Jurkat, Clone E6-1 (cell line): ENCODE measurements at regions not wholly inside any gene's neighbourhood (a gene's known extent, or its start where the extent isn't known, plus 50 kb on each side); places are given as distances from the start of the nearest gene placed in this dataset.

Experiments used
- DNase-seq: peaks from one replicate; pipeline ENCODE4 v3.0.0-alpha.2; 2011; ENCODE audit warnings: low read depth, low spot score
- H3K4me3 ChIP-seq: 2 replicates; pipeline ENCODE4 v1.5.1; 2011; ENCODE audit warnings: mild to moderate bottlenecking, low read length, control low read depth, moderate library complexity

DNA sequence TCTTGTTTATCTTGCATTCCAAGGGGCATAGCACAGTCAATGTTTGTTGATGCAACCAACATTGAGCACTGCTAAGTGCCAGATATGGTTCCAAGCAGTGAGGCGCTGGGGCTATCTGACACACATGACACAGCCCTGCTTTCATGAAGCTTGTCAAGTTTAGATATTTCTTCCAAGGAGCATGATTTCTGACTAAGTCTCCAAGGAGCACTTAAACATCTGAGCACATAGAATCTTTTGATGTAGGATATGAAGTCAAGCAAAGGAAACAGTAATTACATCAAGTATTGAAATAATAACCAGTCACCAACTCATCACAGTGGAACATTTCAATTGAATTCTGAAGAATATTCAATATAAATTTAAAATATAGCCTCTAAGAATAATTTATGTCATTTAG lies 177.8 kb upstream of the USP15 start:
- DNase-seq: no peak
- no peak overlapping the region for H3K4me3 ChIP-seq

DNA sequence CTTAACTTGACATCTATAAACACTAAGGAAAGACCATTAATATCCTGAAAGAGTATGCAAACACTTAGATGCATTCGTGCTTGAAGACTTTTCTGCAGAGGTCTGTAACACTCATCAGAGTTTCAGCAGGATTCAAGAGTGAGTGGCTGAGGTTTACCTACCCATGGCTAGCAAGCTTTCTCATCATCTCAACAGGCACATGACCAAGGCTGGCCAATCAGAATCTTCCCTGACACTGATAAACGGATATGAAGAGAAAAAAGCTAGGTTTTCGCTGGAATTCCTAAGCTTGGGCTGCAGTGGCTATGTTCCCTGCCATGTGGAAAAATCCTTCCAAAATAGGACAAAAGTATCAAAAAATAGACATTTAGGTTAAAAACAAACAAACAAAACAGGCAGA lies 162.1 kb upstream of the USP15 start:
- no peak for DNase-seq
- no peak overlapping the region for H3K4me3 ChIP-seq

DNA sequence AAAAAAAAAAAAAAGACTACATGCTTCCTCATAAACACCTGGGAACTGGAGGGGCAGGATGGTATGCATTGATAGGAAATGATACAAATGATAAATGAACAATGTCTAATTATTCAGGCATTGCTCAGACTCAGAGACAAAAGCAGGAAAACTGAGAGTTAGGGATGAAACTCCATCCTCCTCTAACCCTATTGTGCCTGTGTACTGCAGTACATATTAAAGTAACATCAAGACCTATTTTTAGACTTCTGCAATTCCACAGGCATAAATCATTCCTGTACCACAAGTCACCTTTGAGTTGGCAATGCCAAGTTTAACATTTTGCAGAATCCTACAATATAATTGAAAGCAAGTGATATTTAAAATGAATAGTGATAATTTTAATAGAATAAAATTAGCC lies 156.5 kb upstream of the USP15 start:
- no peak for DNase-seq
- no peak overlapping the region for H3K4me3 ChIP-seq

DNA sequence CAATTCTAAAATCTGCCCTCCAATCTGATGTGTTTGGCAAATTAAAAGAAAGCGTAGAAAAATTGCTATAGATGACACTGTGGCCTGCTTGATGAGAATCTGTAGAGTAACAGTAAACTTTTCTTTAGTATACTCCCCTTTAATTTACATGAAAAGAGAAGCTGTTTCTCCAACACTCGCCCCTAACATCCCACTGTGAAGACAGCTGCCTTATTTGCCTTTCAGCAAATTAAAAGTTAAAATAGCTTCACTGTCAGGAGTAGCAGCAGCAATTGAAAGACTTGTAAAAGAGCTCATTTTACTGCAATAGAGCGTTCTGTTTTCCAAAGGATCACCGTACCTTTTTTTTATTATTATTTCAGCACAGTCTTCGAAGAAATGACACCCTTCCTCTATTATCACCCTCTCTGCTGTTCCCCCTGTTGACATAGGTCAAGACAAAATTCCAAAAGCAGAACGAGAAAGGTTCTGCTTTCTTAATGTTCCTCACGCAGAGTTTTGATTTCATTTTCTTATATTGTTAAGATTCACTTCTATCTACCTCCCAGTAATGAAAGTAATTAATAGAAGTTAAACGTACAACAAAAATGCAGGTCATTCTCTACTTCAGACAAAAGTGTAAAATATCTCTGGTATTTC lies 153.5 kb upstream of the USP15 start:
- no peak for DNase-seq
- no peak overlapping the region for H3K4me3 ChIP-seq

DNA sequence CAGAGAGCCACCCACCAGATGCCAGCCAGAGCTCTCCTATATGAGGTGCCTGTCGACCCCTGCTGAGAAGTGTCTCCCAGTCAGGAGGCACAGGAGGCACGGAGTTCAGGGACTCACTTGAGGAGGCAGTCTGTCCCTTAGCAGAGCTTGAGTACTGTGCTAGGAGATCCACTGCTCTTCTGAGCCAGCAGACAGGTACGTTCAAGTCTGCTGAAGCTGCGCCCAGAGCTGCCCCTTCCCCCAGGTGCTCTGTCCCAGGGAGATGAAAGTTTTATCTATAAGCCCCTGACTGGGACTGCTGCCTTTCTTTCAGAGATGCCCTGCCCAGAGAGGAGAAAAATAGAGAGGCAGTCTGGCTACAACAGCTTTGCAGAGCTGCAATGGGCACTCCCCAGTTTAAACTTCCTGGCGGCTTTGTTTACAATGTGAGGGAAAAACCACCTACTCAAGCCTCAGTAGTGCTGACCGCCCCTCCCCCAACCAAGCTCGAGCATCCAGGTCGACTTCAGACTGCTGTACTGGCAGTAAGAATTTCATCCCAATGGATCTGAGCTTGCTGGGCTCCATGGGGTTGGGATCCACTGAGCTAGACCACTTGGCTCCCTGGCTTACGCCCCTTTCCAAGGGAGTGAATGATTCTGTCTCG lies 146.7 kb upstream of the USP15 start:
- H3K4me3 ChIP-seq: no peak overlapping the region
- no peak for DNase-seq

DNA sequence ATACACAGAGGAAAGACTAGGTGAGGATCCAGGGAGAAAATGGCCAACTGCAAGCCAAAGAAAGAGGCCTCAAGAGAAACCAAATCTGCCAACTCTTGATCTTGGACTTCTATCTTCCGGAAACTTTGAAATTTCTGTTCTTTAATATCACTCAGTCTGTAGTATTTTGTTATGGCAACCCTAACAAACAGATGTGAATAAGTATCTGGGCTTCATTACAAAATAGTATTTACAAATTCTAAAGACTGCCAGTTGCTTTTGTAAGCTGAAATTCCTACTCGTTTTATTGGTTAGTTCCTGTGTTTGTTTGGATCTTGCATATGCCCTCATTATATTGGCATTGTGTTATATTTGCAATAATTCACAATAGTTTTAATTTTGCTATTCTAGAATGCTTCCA lies 143.2 kb upstream of the USP15 start:
- DNase-seq: no peak
- no peak overlapping the region for H3K4me3 ChIP-seq

DNA sequence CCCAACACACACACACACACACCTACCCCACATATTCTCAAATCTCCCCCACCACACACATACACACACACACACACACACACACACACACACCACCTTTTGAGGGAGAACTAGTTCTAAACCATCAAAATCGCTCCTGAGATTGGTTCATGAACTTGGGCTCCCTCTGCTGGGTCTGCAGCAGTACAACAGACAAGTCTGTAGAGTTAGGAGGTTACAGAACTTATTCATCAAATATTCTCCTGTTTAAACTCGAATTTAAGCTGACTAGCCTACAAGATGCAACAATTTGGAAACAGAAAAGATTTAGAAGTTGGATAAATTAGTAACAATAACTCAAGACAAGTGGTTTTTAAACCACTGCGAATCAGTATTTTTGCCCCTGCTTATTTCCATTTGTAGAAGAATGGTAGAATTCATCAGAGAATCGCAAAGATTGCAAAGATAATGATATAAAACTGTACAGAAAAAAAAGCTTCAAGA lies 136.4 kb upstream of the USP15 start:
- H3K4me3 ChIP-seq: no peak overlapping the region
- peak; percentile 47 for DNase-seq

DNA sequence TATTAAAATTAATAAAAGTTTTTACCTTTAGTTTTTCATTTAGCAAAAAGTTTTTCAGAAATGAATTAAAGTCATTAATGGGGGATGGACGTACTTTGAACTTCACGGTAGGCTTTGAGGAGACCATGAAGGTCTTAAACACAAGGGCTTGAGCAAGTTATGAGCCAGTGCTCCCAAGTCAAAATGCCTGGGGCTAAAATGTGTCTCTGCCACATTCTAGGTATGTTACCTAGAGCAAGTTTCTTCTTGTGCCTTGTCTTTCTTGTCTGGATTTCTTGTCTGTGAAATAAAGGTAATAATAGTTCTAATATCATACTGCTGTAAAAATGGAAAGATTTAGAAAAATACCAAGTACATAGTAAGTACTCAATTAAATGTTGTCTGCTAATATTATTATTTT lies 132.7 kb upstream of the USP15 start:
- no peak for DNase-seq
- no peak overlapping the region for H3K4me3 ChIP-seq

DNA sequence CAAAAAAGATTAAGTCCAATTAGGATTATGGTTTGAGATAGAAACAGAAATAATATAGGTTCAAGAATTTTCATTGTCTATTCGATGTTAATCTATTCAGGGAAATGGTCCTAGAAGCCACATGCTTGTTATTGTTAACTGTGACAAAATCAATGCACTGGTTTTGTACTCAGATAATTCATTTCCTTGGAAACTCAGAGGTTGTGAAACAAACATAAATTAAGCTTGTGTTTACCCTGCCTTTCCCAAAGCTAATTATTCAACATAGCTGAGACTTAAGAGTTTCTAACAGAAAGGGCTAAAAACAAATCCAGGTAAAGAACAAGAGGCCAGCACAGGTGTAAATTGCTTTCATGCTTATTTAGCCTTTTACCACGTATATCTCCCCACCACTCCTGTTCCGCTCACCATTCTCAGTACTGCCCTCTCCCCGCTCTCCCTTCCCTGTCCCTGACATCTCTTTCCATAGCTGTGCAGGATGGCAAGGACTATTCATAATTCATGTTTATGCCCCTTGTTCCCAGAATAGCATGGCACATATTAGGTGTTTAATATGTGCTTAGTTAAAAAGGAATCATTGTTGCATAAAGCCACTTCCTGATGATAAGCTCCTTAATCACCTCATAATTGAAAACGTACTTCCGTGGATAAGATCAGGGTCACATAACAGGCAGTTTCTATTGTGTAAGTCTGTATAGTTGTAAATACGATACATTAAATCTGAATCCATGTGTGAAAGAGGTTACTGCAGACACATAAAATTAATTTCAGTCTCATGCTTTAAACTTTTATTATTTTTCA lies 131.8 kb upstream of the USP15 start:
- H3K4me3 ChIP-seq: no peak overlapping the region
- DNase-seq: no peak

DNA sequence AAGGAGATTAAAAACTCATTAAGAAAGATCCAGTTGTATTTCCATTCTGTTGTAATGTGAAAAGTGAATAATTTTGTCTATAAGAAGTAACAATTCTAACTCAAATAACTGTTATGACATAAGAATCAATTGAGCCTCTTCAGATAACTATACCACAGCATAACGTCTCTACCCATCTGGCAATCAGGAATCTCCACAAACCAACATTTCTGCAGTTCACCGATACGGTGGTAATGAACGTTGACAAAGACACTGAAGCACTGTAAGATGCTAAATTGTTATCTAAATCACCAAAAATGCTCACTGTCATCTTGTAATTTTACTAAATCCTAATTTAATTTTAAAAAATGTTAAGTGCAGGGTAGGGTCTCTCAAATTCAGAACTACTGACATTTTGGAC lies 130.9 kb upstream of the USP15 start:
- DNase-seq: no peak

DNA sequence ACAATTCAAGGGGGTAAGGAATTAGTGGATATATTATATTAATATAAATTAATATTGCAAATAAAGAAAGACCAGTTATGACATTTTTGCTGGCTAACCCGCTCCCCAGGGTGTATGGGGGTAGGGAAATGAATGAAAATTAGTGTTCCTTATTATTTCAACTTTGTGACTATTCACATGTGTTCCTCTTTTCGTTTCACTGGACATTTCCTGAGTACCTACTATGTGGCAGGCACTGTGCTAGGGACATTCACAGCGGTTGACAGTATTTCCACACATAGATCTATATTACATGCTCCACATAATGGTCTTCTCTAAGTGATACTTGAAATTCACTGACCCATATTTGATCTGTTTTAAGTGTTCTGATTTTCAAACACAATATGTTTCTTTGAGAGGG lies 129.8 kb upstream of the USP15 start:
- H3K4me3 ChIP-seq: no peak overlapping the region
- DNase-seq: no peak

More for the DNA sequence above, 130.9 kb upstream of the USP15 start:
- H3K4me3 ChIP-seq: no peak overlapping the region

DNA sequence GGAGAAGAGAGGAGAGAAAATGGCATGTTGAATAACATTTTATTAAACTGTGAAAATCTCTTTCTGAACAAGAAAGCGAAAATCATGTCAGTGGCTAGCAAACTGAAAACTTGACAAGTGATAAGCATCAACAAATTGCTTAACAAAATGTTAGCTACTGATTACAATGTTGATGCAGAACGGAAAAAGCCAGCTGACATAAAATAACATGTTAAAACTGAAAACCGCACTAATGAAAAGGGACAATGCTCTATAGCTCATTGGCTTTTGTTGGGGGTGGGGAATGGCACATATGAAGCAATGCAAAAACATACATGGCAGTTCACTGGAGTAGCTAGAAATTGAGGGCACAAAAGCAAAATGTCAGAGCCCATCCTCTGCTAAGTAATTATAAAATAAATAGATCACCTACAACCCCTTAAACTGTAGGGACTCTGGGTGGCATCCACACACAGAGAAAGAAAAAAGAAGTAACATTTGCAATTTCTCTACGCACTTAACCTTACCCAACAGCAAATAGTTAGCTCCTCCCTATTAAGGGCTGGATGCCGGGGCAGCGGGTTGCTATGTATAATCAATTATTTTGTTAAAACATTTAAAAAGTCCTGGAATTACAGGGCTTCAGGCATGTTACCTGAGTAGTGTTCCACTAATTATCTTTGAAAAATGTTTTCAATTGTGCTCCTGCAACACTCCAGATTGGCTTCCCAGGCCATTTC lies 129.2 kb upstream of the USP15 start:
- DNase-seq: no peak

DNA sequence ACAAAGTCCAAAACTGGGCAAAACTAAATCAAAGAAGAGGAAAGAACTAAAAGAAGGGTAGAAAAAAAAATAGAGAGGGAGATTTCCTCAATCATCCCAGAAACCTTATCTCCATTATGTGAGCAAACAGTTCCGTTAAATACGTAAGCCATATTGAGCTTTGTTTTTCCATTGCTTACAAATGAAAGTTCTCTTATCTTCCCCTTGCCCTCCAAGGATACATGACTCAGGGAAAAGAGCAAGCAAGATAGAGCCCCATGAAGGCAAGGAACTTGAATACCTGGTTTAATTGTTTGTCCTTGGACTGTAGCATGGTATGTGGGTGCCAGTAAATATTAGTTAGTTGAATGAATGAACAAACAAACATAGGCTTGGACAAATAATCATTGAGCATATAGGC lies 126.8 kb upstream of the USP15 start:
- DNase-seq: no peak

More for the DNA sequence above, 129.2 kb upstream of the USP15 start:
- H3K4me3 ChIP-seq: no peak overlapping the region

DNA sequence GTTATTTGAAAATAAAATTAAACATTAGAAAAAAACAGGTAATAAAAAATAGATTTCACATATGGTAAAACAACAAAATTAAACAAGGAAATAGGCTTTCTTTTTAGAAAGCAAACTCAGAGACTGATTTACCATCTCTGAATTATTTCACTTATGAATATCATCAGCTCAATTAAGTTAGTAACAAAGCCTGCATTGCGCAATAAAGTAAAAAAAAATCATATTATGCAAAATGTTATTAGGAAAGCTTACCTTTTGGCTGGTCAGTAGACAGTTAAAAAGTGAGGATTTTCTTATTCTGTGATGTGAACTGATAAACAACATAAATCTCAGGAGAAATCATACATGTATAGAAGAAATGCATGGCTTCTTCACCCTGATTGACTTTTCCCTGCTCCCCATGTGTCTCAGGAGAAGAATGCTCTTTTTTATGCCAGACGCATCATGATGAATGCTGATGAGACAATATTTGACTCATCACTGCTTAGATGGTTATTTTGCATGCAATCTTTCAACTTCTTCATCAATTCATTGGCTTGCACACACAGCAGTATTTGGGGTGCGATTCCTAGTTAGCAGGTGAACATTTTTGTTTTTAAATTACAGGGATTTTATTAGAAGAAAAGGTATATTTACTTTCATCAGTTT lies 124.5 kb upstream of the USP15 start:
- no peak for DNase-seq
- H3K4me3 ChIP-seq: no peak overlapping the region

More for the DNA sequence above, 126.8 kb upstream of the USP15 start:
- no peak overlapping the region for H3K4me3 ChIP-seq

DNA sequence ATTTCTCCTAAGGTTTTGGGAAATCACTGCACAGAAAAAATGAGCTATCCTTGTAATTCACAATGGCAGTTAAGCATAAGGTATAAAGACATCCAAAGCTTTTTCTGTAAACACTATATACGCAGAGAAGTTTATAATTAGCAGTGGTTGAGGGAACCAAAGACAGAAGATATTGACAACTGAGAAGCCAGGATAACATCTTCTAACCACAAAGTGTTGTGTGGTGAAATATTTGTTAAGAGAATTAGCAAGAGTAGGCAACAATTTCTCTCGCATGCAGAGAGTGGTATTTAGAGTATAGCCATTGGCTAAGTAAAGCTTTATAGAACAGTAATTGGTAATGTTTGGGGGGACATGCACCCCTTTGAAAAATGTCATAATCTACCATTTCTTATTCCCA lies 123.7 kb upstream of the USP15 start:
- no peak for DNase-seq
- H3K4me3 ChIP-seq: no peak overlapping the region

DNA sequence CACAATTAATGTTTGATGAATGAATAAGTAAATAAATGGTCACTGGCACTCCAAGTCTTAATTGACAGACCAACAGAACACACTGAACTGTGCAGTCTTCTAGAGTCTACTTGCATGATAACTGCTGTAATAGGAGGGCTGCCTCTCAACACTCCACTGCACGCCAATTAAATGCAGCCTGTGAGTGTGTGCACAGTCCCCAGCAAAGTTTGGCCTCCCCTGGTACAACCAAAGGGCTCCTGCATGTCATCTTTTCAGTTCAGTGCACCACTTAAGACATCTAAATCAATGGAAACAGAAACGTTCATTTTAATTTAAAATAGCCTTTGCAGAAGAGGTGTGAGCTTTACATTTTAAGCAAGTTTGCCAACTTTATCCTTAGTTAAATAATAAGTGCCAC lies 121.7 kb upstream of the USP15 start:
- H3K4me3 ChIP-seq: no peak overlapping the region
- DNase-seq: no peak

DNA sequence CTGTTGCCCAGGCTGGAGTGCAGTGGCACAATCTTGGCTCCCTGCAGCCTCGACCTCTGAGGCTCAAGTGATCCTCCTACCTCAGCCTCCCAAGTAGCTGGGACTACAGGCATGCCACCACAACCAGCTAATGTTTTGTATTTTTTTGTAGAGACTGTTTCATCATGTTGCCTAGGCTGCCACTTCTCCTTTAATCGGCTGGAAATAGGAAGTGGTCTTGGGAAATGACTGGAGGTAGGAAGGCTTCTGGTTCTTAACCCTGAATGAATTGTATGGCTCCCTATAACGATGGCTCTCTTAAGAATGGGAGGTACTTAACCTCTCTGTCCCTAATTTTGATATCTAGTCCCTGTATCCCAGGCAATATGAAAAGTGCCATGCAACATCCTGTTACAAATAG lies 113.9 kb upstream of the USP15 start:
- DNase-seq: no peak
- no peak overlapping the region for H3K4me3 ChIP-seq

DNA sequence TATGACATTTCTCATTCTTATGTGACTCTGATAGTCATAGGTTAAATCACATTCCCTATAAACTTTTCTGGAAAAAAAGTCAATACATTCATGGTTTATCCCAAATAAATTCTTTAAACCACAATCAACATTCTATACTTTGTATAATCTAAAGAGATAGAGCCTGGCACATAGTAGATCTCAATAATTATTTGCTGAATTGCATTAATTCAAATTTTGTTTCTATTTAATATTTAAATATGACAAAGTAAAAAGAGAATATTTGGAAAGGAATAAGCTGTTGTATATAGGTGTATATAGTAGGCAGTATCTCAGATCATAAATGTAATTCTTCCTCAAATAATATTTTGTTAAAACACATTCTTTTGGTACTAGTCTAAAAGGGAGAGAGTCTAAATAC lies 102.2 kb upstream of the USP15 start:
- no peak for DNase-seq
- no peak overlapping the region for H3K4me3 ChIP-seq
